ENCODE measurements at regions not wholly inside any gene's neighbourhood (a gene's known extent, or its start where the extent isn't known, plus 50 kb on each side); places are given as distances from the start of the nearest gene placed in this dataset.
A peak's percentile ranks its signal among the peaks of the same experiment; 100 is the strongest.

DNA sequence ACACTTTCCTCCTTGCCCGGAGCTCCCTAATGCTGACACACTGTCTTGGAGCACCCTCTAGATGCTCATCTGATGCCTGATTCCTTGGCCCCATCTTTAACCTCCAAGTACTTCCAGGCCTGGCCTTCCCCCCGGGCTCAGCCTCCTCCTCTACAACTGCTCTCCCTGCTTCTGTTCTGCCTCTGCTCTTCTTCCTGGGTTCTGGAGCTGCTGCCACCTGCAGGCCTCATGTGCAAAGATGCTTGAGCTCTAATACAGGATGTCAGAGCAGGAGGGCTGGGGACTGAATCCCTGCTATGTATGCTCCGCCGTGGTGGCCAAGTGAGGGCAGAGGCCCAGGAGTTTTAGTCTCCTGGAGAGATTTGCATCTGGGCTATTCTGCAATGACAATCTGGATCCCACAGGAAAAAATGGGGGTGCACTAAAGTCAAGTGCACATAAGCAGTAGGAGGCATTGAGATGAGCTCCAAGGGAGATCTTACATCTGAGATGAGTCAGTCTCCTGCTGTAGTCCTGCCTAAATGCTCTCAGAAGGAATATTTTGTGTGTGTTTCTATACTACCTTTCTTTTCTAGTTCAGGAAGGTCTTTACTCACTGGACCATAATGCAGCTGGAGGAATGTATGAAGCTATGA lies 296.3 kb downstream of the UACA start:
- H3K9ac ChIP-seq (ENCODE audit: insufficient read depth in 1 of 2, low read depth in 2 of 2, low read length in 2 of 2) = no peak overlapping the region
- H3K27ac ChIP-seq (ENCODE audit: extremely low read depth, low read depth, low read length) = no peak overlapping the region
- POLR2A ChIA-PET = interaction anchor here (1.4 to 1.5 kb wide), 2 partner anchors 8 to 19 kb away, joined by 4 to 6 read pairs; no protein-coding TSS in a partner anchor
- no peaks in the 10 kb centered on the region for H3K9me1 ChIP-seq (ENCODE audit: control insufficient read depth, insufficient read depth, low read length)
- no peak overlapping the region for H3K4me2 ChIP-seq (ENCODE audit: insufficient read depth, low read length)
- intact Hi-C loops (cut with micrococcal nuclease) (no loop called here), in situ Hi-C loops (cut with MboI) (no loop called here)
- H3K27me3 ChIP-seq (ENCODE audit: control insufficient read depth in 2 of 2, insufficient read depth in 2 of 2, low read length in 2 of 2) = peaks cover 8 to 28% of the 10 kb centered on the region in 2 experiments; a peak in 3 of 5 replicates
- H3K36me3 ChIP-seq (ENCODE audit: control insufficient read depth, insufficient read depth, low read length) = no peaks in the 10 kb centered on the region
- DNase-seq (ENCODE audit: extremely low read depth in 1 of 4, low spot score in 3 of 4) (peak; percentile 33 to 59 (median 44)), ATAC-seq (peak; percentile 81), FAIRE-seq (peak; percentile 73)
- peaks cover 11 to 19% of the 10 kb centered on the region in 2 experiments; a peak in 4 of 5 replicates for H3K4me1 ChIP-seq (replicated peaks in 1 of 2; ENCODE audit: control insufficient read depth in 2 of 2, insufficient read depth in 2 of 2, low read length in 2 of 2)
- 21% methylated on average over 4 of the region's 4 CpGs for WGBS (ENCODE audit: insufficient coverage, low coverage, missing lambda C conversion rate)
- H4K20me1 ChIP-seq (replicated peaks; ENCODE audit: control insufficient read depth, insufficient read depth, low read length) = no peaks in the 10 kb centered on the region
- no peaks in the 10 kb centered on the region for H3K9me3 ChIP-seq (replicated peaks; ENCODE audit: control insufficient read depth, insufficient read depth, low read depth, low read length)
- no TSS peak for BruUV-seq (replicated peaks)
- H3K79me2 ChIP-seq (ENCODE audit: control insufficient read depth, insufficient read depth, low read length) = no peaks in the 10 kb centered on the region
- no peak overlapping the region for H2AFZ ChIP-seq (ENCODE audit: low read depth, low read length)
- CTCF ChIA-PET (ENCODE audit: low intra/inter-chr PET ratio) = no interaction called here
- H3K4me3 ChIP-seq = no peak overlapping the region
- TF ChIP-seq MAZ (CRISPR knock-in tag; conservative IDR thresholded peaks at IDR 0.05 in 1 of 2, IDR thresholded peaks at IDR 0.05 in 1 of 2) (no peak), BRD9 (IDR thresholded peaks at IDR 0.05; ENCODE audit: low read depth, partially characterized antibody) (no peak), NFYB (IDR thresholded peaks at IDR 0.05; ENCODE audit: extremely low read depth, insufficient read length) (no peak), REST (IDR thresholded peaks at IDR 0.05; ENCODE audit: borderline replicate concordance) (peak; percentile 56; the same call in 1 of the 2 replicates), REST (CRISPR knock-in tag; IDR thresholded peaks at IDR 0.05; ENCODE audit: low read depth) (no peak), SRF (CRISPR knock-in tag; IDR thresholded peaks at IDR 0.05) (no peak), ZNF121 (CRISPR knock-in tag; conservative IDR thresholded peaks at IDR 0.05) (no peak), RHOXF2B (CRISPR knock-in tag; conservative IDR thresholded peaks at IDR 0.05) (no peak), NR2C2 (CRISPR knock-in tag; IDR thresholded peaks at IDR 0.05) (no peak), NR2C2 (tag; IDR thresholded peaks at IDR 0.05) (no peak), CTCF (IDR thresholded peaks at IDR 0.05 in 2 of 3, conservative IDR thresholded peaks at IDR 0.05 in 1 of 3; ENCODE audit: insufficient read depth in 2 of 3, low read depth in 1 of 3, low read length in 3 of 3) (peak; percentile 60 to 76 (median 61)), SMC3 (conservative IDR thresholded peaks at IDR 0.05; ENCODE audit: insufficient read depth, low read depth, low read length) (peak; percentile 62; the same call in 1 of the 2 replicates), KDM1A (IDR thresholded peaks at IDR 0.05) (no peak)
